CD14-positive monocyte (primary cell): ENCODE measurements at regions not wholly inside any gene's neighbourhood (a gene's known extent, or its start where the extent isn't known, plus 50 kb on each side); places are given as distances from the start of the nearest gene placed in this dataset.

Experiments used
- DNase-seq, 3 donors: peaks; one replicate each; pipeline ENCODE4 v3.0.0-alpha.2; 2011 to 2022
- H2AFZ ChIP-seq: 2 replicates; pipeline ENCODE4 v1.6.0; 2012; ENCODE audit warnings: mild to moderate bottlenecking, low read depth, low read length, inconsistent platforms; ENCODE audit not compliant: insufficient read depth, poor library complexity, severe bottlenecking
- H3K27ac ChIP-seq, 2 donors: 1 replicate in 1 of 2; 2 replicates in 1 of 2; pipeline ENCODE4 v1.5.1; 2012 to 2013; ENCODE audit warnings: low read length in 2 of 2, control low read depth in 1 of 2, inconsistent platforms in 1 of 2, low read depth in 1 of 2, mild to moderate bottlenecking in 1 of 2
- H3K27me3 ChIP-seq, 2 donors: one replicate each; pipeline versions ENCODE4 v1.6.0 to v1.6.1; 2011 to 2013; ENCODE audit warnings: low read length in 2 of 2; ENCODE audit not compliant: control insufficient read depth in 2 of 2, insufficient read depth in 2 of 2
- H3K36me3 ChIP-seq, 2 donors: replicated peaks in 1 of 2; 1 replicate in 1 of 2; 2 replicates in 1 of 2; pipeline versions ENCODE4 v1.5.1 to v1.6.1; 2012 to 2013; ENCODE audit warnings: low read length in 2 of 2, control low read depth in 1 of 2, inconsistent platforms in 1 of 2, mild to moderate bottlenecking in 1 of 2; ENCODE audit not compliant: insufficient read depth in 2 of 2, control insufficient read depth in 1 of 2
- H3K4me1 ChIP-seq, 2 donors: 1 replicate in 1 of 2; 2 replicates in 1 of 2; pipeline versions ENCODE4 v1.5.1 to v1.6.1; 2012 to 2013; ENCODE audit warnings: low read length in 2 of 2, control low read depth in 1 of 2, inconsistent platforms in 1 of 2, mild to moderate bottlenecking in 1 of 2, moderate library complexity in 1 of 2; ENCODE audit not compliant: insufficient read depth in 2 of 2, control insufficient read depth in 1 of 2
- H3K4me2 ChIP-seq: replicated peaks from 2 replicates; pipeline ENCODE3; 2012; ENCODE audit warnings: low read length, moderate library complexity, mild to moderate bottlenecking; ENCODE audit not compliant: poor library complexity, severe bottlenecking; ENCODE audit errors: extremely low read depth
- H3K4me3 ChIP-seq, 3 experiments: fragments of 200-600 bp in 1 of 3; sonication (generic) in 1 of 3; replicated peaks in 1 of 3; 1 replicate in 2 of 3; 2 replicates in 1 of 3; pipeline ENCODE4 v1.5.1; 2011 to 2013; ENCODE audit warnings: low read length in 3 of 3, mild to moderate bottlenecking in 3 of 3, control low read depth in 2 of 3, low read depth in 2 of 3, inconsistent platforms in 1 of 3, moderate library complexity in 1 of 3
- H3K79me2 ChIP-seq: 2 replicates; pipeline ENCODE4 v1.6.0; 2012; ENCODE audit warnings: mild to moderate bottlenecking, control low read depth, inconsistent platforms, low read length, moderate library complexity; ENCODE audit not compliant: insufficient read depth
- H3K9ac ChIP-seq: 2 replicates; pipeline ENCODE4 v1.6.0; 2017; ENCODE audit warnings: low read length, mild to moderate bottlenecking; ENCODE audit not compliant: insufficient read depth, poor library complexity, severe bottlenecking
- H3K9me3 ChIP-seq, 2 donors: replicated peaks in 1 of 2; 1 replicate in 1 of 2; 2 replicates in 1 of 2; pipeline versions ENCODE4 v1.5.1 to v1.6.1; 2012 to 2013; ENCODE audit warnings: low read length in 2 of 2, control low read depth in 1 of 2; ENCODE audit not compliant: control insufficient read depth in 1 of 2, insufficient read depth in 1 of 2
- H4K20me1 ChIP-seq: 2 replicates; pipeline ENCODE4 v1.6.0; 2012; ENCODE audit warnings: mild to moderate bottlenecking, low read length, control low read depth, moderate library complexity; ENCODE audit not compliant: insufficient read depth
- H3K27ac Mint-ChIP-seq, 7 donors: one replicate each; pipeline ENCODE4 v1.8.0; 2020; ENCODE audit warnings: mild to moderate bottlenecking in 7 of 7, mixed read lengths in 7 of 7, moderate library complexity in 6 of 7, inconsistent platforms in 2 of 7
- H3K27me3 Mint-ChIP-seq, 3 donors: one replicate each; pipeline ENCODE4 v1.8.0; 2021 to 2022; ENCODE audit warnings: low read depth in 3 of 3, mild to moderate bottlenecking in 3 of 3, mixed read lengths in 3 of 3, moderate library complexity in 3 of 3, inconsistent platforms in 1 of 3
- H3K36me3 Mint-ChIP-seq, 2 donors: one replicate each; pipeline ENCODE4 v1.8.0; 2020; ENCODE audit warnings: mixed read lengths in 2 of 2, inconsistent platforms in 1 of 2, mild to moderate bottlenecking in 1 of 2
- H3K4me1 Mint-ChIP-seq: one replicate; pipeline ENCODE4 v1.8.0; 2020; ENCODE audit warnings: mild to moderate bottlenecking, mixed read lengths
- H3K4me3 Mint-ChIP-seq, 2 donors: one replicate each; pipeline ENCODE4 v1.8.0; 2020; ENCODE audit warnings: mild to moderate bottlenecking in 2 of 2, mixed read lengths in 2 of 2, moderate library complexity in 1 of 2
- H3K9me3 Mint-ChIP-seq, 7 donors: one replicate each; pipeline ENCODE4 v1.8.0; 2020 to 2022; ENCODE audit warnings: mixed read lengths in 7 of 7, mild to moderate bottlenecking in 6 of 7, moderate library complexity in 6 of 7, inconsistent platforms in 2 of 7
- WGBS: methylation state at CpG from one replicate; pipeline ENCODE4 v1.1.5; 2013; ENCODE audit warnings: missing lambda C conversion rate; ENCODE audit not compliant: insufficient coverage; 5-methylcytosine and 5-hydroxymethylcytosine counted together
- intact Hi-C, 2 donors: fragments of 100-400 bp; cut with micrococcal nuclease; formaldehyde crosslinking; loops; one replicate each; pipeline versions ENCODE4 v1.15.0 to v1.15.1; 2023
- TF ChIP-seq, protein P1 (sequence below): fragments of 200-600 bp; IDR thresholded peaks from one replicate; pipeline ENCODE4 v1.8.0; 2022; ENCODE audit warnings: antibody characterized with exemption, mild to moderate bottlenecking

- H3K4me2 ChIP-seq: no peak overlapping the region
- H3K4me1 ChIP-seq: no peaks in the 10 kb centered on the region
- no peaks in the 10 kb centered on the region for H3K79me2 ChIP-seq
- Mint-ChIP-seq H3K4me1 (no peaks in the 10 kb centered on the region), H3K9me3 (peaks cover 0 to 8% (median 3%) of the 10 kb centered on the region in 7 donors), H3K36me3 (no peaks in the 10 kb centered on the region), H3K27ac (no peak overlapping the region), H3K4me3 (no peak overlapping the region), H3K27me3 (peaks cover 5 to 10% (median 6%) of the 10 kb centered on the region in 3 donors)
- no peaks in the 10 kb centered on the region for H3K36me3 ChIP-seq
- no CpG with 5 or more reads among the region's 1 CpG for WGBS
- no peaks in the 10 kb centered on the region for H4K20me1 ChIP-seq
- H3K9me3 ChIP-seq: no peaks in the 10 kb centered on the region
- no peaks in the 10 kb centered on the region for H3K27me3 ChIP-seq
- no peak for DNase-seq
- no peak overlapping the region for H3K9ac ChIP-seq
- no peak overlapping the region for H2AFZ ChIP-seq
- intact Hi-C loops: no loop called here
- H3K27ac ChIP-seq: no peak overlapping the region
- TF ChIP-seq, protein P1, sequence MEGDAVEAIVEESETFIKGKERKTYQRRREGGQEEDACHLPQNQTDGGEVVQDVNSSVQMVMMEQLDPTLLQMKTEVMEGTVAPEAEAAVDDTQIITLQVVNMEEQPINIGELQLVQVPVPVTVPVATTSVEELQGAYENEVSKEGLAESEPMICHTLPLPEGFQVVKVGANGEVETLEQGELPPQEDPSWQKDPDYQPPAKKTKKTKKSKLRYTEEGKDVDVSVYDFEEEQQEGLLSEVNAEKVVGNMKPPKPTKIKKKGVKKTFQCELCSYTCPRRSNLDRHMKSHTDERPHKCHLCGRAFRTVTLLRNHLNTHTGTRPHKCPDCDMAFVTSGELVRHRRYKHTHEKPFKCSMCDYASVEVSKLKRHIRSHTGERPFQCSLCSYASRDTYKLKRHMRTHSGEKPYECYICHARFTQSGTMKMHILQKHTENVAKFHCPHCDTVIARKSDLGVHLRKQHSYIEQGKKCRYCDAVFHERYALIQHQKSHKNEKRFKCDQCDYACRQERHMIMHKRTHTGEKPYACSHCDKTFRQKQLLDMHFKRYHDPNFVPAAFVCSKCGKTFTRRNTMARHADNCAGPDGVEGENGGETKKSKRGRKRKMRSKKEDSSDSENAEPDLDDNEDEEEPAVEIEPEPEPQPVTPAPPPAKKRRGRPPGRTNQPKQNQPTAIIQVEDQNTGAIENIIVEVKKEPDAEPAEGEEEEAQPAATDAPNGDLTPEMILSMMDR: no peak
- H3K4me3 ChIP-seq: no peak overlapping the region
Measured at GRCh38 chr13:29684441-29684840, 89.0 kb upstream of the SLC7A1 start.

DNA sequence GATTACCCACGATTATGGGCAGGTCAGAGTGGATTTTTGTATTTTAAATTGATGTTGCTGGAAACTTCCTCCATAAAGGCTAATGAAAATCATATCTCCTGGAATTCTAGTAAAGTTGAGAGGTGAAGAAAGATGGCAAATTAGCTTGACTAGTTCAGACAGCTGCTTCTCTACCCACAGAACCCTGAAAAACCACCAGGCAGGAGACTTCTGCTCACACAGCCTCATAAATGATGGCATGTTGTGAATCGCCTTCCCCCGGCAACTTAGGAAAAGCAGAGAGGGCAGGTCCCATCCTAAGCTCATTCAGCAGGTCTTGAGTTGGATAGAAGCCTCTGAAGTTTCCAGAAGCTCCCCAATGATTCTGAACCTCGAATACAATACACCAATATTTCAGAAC, 87.6 kb upstream of the SLC7A1 start:
- H3K4me3 ChIP-seq: no peak overlapping the region
- H3K9ac ChIP-seq: no peak overlapping the region
- no CpG with 5 or more reads among the region's 4 CpGs for WGBS
- no peak overlapping the region for H3K27ac Mint-ChIP-seq
- no peak overlapping the region for H2AFZ ChIP-seq
- no peaks in the 10 kb centered on the region for H4K20me1 ChIP-seq
- H3K4me1 ChIP-seq: no peaks in the 10 kb centered on the region
- H3K9me3 ChIP-seq: no peaks in the 10 kb centered on the region
- no peaks in the 10 kb centered on the region for H3K36me3 Mint-ChIP-seq
- no peak for DNase-seq
- H3K4me3 Mint-ChIP-seq: no peak overlapping the region
- no peak overlapping the region for H3K27ac ChIP-seq
- TF ChIP-seq, protein P1: no peak
- intact Hi-C loops: no loop called here
- H3K9me3 Mint-ChIP-seq: peaks cover 0 to 7% (median 1%) of the 10 kb centered on the region in 7 donors
- H3K27me3 ChIP-seq: no peaks in the 10 kb centered on the region
- H3K4me1 Mint-ChIP-seq: no peaks in the 10 kb centered on the region
- no peak overlapping the region for H3K4me2 ChIP-seq
- H3K27me3 Mint-ChIP-seq: peaks cover 3 to 10% (median 6%) of the 10 kb centered on the region in 3 donors
- no peaks in the 10 kb centered on the region for H3K79me2 ChIP-seq
- no peaks in the 10 kb centered on the region for H3K36me3 ChIP-seq
